ENCODE measurements at regions not wholly inside any gene's neighbourhood (a gene's known extent, or its start where the extent isn't known, plus 50 kb on each side); places are given as distances from the start of the nearest gene placed in this dataset.

- no peak for DNase-seq (ENCODE audit: low spot score)
Measured at GRCh38 chr9:91066856-91067255, 265.2 kb downstream of the SYK start.

GRCh38 chr9:91067306-91067860, 265.8 kb downstream of the SYK start:
- DNase-seq (ENCODE audit: low spot score): no peak

GRCh38 chr9:91071184-91071990, 269.8 kb downstream of the SYK start:
- no peak for DNase-seq (ENCODE audit: low spot score)

- no peak for DNase-seq (ENCODE audit: low spot score)
Measured at GRCh38 chr9:91073049-91073810, 271.6 kb downstream of the SYK start.

DNA sequence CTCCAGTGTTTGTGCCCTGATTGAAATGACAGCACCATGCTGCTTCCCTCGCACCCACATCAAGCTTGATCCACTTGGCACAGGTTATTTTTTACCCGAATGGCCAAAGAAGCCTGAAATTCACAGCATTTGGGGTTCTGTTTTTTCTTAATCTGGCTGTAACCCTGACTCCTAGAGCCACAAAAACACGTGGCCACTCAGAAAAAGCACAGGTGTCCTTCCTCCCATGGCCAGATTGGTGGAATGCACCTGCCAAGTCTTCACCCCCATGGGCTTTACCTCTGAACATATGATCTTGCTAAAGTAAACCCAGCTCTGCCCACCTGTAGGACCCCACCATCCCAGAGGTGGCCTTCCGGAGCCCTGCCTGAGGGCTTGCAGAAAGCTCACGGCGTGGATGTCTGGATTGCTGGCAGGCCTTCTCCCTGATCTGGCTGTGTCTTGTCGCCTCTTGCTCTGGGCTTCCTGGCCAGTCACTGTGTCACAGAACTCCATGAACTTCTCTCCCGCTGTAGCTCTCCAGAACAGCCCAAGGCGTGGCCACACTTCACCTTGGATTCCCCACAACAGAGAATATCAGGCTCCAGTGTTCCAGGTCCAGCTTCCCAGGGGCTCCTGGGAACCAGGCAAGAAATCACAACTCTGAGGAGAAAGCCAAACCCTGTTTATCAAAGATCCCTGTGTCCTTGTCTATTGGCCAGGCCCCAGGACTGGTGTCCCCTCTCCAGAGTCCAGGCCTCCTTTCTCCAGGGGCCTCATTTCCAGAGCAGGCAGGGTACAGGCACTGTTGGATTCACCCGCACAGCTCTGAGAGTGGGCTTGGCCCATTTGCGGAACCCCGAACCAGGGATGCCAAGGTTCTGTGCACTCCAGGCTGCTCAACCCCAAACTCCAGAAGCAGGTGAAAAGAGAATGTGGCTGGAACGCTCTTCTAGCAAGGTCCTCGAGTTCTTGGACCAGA, 272.5 kb downstream of the SYK start:
- DNase-seq (ENCODE audit: low spot score): no peak

GRCh38 chr9:91074866-91075265, 273.2 kb downstream of the SYK start:
- DNase-seq (ENCODE audit: low spot score): no peak

GRCh38 chr9:91075279-91075678, 273.7 kb downstream of the SYK start:
- no peak for DNase-seq (ENCODE audit: low spot score)

DNA sequence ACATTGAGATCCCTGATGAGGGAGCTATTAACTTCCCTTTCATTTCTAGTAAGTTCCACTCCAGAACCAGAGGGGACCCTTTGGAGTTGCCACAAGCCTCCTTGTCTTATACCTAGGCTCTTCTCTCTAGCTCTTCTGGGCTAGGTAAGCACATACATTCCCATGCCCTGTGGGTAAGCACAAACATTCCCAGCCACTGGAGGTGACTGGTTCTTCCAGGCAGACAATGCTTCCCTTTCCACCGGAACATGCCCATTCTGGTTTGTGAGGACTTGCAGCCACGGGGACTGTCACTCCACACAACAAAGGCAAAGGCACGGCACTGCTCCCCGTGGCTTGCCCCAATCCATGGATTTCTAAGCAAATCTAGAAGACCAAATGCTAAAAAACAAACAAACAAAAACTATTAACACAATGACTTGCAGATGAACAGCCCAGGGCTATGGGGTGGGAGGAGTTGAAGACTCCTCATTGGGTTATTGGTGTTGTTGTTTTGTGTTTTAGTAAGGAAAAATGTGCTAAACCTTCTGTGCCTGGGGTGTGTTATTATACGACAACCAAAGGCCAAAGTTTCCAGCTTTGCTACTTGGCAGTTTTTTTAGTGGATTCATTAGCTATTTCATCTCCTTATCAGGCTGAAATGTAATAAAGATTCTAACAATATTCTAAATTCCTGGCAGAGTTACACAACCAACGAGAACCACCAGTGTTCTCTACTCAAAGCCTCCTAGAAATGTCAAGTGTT, 276.2 kb downstream of the SYK start:
- no peak for DNase-seq (ENCODE audit: low spot score)

- no peak for DNase-seq (ENCODE audit: low spot score)
Measured at GRCh38 chr9:91078369-91078695, 276.7 kb downstream of the SYK start.

- no peak for DNase-seq (ENCODE audit: low spot score)
Measured at GRCh38 chr9:91082731-91083130, 279.0 kb downstream of the AUH start.

DNA sequence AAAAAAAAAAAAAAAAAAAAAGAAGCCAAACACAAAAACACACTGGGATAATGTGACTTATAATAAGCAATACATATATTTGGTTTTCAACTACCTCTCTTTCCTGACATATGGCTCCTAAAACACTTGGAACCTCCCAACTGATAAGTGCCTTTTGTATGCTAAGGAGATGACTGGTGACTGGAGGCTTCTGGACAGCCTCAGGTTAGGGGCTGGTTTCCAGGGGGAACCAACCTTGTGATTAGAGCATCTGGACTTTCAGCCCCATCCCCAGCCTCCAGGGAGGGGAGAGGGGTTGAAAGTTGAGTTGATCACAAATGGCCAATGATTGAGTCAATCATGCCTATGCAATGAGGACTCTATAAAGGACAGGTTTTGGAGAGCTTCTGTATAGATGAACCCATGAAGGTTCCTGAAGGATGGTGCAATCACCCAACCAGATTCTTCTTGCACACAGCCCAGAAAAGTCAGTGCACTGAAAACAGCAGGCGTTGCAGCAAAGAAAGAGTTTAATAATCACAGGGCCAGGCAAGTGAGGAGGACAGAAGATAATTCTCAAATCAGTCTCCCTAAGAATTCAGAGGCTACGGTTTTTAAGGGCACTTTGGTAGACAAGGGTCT, 276.7 kb downstream of the AUH start:
- DNase-seq (ENCODE audit: low spot score): no peak

GRCh38 chr9:91085517-91086291, 276.0 kb downstream of the AUH start:
- no peak for DNase-seq (ENCODE audit: low spot score)

DNA sequence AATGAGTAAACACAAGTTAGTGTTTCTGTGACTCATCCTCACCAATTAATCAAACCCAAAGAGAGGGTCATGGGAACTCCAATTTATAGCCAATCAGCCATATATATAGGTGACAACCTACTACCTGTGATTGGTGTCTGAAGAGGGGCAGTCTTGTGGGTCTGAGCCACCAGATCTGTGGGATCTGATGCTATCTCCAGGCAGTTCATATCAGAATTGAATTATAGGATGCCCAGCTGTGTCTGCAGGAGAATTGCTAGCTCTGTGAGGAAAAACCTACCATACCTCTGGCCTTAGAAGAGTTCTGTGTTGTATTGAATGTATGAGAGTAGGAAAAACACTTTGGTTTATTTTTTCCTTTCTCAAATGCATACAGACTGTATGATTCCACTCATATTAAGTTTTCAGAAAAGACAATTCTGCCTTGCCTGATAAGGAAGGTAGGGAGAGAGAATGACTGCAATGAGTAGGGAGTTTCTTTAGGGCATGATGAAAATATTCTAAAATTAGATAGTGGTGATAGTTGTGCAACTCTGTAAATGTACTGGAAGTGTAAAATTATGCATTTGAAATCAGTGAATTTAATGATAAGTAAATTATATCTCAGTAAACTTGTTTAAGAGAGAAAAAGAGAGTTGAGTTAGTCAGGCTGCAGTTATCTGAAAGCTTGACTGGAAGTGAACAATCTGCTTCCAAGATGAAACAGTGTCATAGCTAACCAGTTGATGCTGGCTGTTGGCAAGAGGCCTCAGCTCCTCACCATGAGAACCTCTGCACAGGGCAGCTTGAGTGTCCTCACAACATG, 274.9 kb downstream of the AUH start:
- DNase-seq (ENCODE audit: low spot score): no peak

- no peak for DNase-seq (ENCODE audit: low spot score)
Measured at GRCh38 chr9:91087462-91087759, 274.3 kb downstream of the AUH start.

- no peak for DNase-seq (ENCODE audit: low spot score)
Measured at GRCh38 chr9:91089405-91090129, 272.2 kb downstream of the AUH start.

DNA sequence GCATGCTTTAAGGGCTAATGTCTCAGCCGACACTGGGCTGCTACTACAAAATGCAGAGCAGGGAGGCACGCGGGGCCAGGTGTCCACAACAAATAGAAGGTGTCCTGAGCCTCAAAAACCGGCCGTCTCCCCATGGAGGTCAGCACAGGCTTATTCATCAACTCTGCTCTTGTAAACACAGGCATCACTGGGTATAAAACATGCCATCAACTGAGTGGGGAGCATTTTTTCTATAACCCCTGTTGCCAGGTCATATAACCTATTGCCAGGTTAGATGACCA, 271.6 kb downstream of the AUH start:
- DNase-seq (ENCODE audit: low spot score): no peak

- DNase-seq (ENCODE audit: low spot score): no peak
Measured at GRCh38 chr9:91092214-91092613, 269.5 kb downstream of the AUH start.

- no peak for DNase-seq (ENCODE audit: low spot score)
Measured at GRCh38 chr9:91094324-91095088, 267.2 kb downstream of the AUH start.

Data from iPS-NIHi11 (cell line).